Skin epidermis (tissue), 12 donors: ENCODE measurements at regions not wholly inside any gene's neighbourhood (a gene's known extent, or its start where the extent isn't known, plus 50 kb on each side); places are given as distances from the start of the nearest gene placed in this dataset.
"Not testable (repeated sequence)": the region's sequence is repeated elsewhere in the genome, so short reads cannot be mapped to it uniquely, and the experiment has no call there.

Source experiments
- H3K27ac ChIP-seq, 21 experiments: fragments of 200-600 bp; sonication (generic) in 11 of 21; one replicate each; pipeline ENCODE4 v1.5.0; 2020; ENCODE audit warnings: mild to moderate bottlenecking in 3 of 21, inconsistent platforms in 2 of 21, moderate library complexity in 2 of 21
- H3K4me3 ChIP-seq, 7 experiments: fragments of 200-600 bp; sonication (generic) in 2 of 7; one replicate each; pipeline ENCODE4 v1.5.0; 2020; ENCODE audit warnings: inconsistent platforms in 2 of 7, mild to moderate bottlenecking in 2 of 7, moderate library complexity in 1 of 7

DNA sequence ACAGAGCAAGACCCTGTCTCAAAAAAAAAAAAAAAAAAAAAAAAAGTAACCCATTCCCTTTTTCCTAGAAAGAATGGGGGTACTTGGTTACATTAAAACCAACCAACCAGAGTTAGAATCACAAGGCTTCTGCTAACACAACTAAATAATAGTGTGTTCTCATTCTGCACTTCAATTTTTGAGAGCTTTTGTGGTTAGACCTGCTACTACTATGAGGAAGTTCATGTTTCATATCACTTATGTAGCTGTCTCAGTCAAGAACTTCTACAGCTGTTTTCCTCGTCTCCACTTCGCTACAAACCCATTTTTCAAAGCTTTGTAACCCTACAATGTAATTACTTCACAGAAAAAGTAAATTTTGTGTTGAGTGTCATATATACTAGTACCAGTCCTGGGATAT, 58.3 kb downstream of the PDHA2 start:
- Histone ChIP-seq H3K4me3 (no peak overlapping the region), H3K27ac (no peak overlapping the region)

DNA sequence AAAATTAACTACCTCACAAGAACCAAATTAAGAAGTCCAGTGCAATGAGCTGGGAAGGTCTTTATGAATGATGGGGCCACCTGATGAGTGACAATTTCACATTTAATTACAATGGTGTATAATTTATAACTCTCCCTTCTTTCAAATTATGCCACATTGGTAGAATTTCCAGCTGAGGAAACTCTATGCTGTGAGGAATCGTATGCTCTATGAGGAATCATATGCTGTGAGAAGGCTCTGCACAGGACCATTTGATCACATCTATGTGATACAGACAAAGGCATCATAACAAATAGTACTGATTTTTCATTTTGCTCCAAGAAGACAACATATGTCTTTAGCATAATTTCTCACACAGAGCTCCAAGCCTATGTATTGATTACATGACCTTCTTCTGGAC, 69.3 kb downstream of the PDHA2 start:
- H3K4me3 ChIP-seq: no peak overlapping the region

DNA sequence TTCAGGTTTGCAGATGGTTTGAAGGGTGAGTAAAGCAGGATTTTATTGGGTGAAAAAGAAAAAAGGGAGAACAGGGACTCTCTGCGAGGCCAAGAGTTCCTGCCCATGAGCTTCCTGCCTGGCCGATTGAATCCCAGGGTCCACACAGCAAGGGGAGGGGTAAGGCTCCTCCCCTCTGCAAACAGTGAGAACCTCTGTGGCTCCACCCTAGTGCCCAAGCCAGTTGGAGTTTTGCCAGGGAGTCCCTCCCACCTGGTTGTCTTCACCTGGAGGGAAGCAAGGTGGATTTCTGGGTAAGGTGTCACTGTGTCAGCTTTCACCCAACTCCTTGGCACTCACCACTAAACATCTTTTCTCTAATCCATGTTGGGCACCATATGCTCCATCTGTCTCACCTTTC, 70.9 kb downstream of the PDHA2 start:
- Histone ChIP-seq H3K27ac (no peak overlapping the region), H3K4me3 (no peak overlapping the region)

More for the DNA sequence above, 69.3 kb downstream of the PDHA2 start:
- no peak overlapping the region for H3K27ac ChIP-seq

DNA sequence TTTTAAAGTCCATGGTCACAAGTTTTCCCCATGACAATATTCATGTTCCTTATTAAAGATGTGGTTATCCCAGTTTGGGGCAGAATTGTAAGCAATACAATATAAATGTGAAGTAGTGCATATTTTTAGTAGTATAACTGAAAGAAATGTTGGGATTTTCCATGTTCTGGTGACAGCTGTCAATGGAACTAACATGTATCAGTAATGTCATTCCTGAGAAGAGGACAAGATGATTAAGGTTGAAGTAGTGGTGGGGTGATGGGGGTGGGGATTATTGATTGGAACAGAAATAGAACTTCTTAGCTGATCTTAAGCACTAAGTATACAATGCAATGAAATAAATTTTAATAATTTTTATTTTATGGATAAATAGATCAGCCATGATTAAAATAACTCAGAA, 81.6 kb downstream of the PDHA2 start:
- H3K4me3 ChIP-seq: no peak overlapping the region
- H3K27ac ChIP-seq: no peak overlapping the region

DNA sequence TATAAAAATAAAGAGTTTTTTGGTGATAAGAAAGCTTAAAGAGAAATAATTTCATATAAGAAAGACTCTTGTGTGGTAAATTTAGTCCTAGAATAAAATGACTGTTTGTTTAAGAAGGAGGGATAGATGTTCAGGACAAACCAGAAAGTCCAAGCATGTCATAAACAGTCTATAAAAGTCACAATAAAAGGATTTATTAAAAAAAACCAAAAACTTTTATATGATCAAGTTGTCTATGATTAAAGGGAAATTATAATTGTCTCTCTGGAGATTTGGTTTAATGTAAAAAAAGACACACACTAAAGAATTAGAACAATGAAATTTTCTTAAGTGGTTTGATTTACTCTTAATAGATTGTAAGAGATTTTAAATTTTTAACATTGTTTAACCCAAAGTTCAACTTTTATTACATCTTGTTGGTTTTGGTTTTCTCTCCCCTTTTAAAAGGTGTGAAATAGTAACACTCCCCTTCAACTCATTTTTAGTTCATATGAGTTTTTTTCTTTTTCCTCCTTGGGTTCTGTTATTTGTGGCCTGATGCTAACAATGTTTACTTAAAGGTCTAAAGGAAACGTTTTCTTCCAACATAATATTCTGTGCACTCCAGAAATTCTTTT, 89.7 kb downstream of the PDHA2 start:
- no peak overlapping the region for H3K27ac ChIP-seq
- no peak overlapping the region for H3K4me3 ChIP-seq

DNA sequence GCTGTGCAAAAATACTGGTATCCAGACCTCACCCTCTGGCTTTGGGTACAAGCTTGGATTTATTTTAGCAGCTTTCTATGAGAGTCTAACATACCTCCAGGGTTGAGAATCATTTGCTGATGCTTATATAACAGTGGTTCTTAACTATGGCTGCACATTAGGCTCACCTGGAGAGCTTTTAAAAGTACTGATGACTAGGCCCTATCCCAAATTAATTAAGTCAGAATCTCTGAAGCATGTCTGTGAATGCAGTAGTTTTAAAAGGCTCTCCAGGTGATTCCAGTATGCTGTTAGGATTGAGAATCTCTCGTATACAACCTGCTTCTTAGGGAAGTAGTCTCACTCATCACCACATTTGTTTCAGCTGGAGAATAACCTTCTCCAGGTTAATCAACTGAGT, 99.2 kb downstream of the PDHA2 start:
- H3K4me3 ChIP-seq: no peak overlapping the region
- no peak overlapping the region for H3K27ac ChIP-seq

DNA sequence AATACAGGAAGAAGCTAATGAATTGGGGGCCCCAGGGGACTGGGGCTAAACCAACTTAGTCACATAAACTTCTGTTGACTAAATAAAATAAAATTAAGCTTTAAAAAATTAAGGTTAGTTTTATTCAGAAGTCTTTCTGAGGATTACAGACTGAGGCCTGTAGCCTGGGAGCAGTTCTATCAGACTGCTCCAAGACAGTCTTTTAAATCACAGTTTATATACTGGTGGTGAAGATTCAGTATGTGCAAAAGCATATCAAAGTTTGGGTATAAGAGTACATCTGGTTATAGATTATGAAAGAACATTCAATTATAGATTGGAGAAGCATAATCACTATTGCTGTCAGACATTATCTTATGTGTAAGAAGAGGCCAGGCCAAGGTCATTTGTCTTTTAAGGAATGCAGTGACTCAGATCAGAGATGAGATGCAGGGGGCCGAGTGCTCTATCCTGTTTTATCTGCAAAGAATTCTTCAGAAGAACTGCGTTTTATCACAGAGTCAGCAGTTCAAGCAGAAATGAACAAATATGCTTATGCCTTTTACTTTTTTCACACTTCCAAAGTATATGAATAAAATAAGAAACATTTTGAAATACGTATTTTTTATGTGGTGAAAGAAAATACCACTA, 109.4 kb downstream of the PDHA2 start:
- Histone ChIP-seq H3K4me3 (no peak overlapping the region), H3K27ac (no peak overlapping the region)

DNA sequence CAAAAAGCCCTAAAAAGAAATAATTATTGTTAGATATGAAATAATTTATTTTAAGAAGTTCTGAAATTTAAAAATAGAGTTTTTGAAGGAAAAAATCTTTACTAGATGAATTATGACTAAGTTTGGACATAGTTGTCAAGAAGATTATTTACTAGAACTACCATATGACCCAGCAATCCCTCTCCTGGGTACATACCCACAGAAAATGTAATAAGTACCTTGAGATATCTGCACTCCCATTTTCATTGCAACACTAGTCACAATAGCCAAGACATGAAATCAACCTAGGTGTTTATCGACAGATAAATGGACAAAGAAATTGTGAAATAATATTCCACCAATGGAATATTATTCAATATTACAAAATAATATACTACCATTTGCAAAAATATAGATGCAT, 109.9 kb downstream of the PDHA2 start:
- H3K27ac ChIP-seq: no peak overlapping the region
- H3K4me3 ChIP-seq: no peak overlapping the region

DNA sequence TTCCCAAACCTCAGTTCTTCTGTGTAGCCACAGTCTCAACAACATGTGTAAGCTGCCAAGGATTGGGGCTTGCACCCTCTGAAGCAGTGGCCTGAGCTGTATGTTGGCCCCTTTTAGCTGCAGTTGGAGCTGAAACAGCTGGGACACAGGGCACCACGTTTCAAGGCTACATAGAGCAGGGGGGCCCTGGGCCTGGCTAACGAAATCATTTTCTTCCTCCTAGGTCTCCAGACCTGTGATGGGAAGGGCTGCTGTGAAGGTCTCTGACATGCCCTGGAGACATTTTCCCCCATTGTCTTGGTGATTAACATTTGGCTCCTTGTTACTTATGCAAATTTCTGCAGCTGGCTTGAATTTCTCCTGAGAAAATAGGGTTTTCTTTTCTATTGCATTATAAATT, 112.6 kb downstream of the PDHA2 start:
- not testable (repeated sequence) for H3K4me3 ChIP-seq, H3K27ac ChIP-seq

DNA sequence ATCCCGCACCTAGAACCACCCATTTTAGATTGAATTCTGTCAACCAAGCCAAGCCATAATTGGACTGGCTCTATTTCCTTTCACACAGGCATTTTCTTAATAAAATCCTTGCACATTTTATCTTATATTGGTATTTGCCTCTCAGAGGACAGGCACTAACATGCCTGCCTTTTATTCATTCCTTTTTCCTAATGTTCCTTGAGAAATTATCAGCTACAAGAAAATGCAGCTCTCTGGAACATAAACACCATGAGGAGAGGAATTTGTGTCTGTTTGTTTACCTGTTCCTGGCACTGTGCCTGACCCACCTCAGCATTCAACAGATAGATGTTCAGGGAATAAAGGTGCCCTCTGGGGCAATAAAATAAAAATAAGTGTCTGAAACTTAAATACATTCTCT, 116.2 kb downstream of the PDHA2 start:
- no peak overlapping the region for H3K27ac ChIP-seq

DNA sequence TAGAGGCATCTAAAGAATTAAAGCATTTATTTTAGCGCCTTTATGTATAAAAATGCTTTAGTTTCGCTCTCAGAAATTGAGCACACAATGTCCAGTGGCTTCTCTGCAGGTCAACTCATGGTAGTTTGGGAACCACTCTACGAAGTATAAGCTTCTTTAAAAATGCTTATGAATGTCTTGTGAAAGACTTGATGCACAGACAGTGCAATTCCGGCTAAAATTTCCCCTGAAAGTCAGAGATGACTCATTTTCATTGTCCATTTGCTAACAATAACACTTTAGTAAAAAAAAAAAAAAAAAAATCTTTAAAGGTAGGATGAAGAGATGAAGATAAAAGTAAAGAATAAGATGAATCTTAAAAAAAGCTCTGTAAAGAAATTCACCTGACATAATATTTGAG, 117.2 kb downstream of the PDHA2 start:
- H3K4me3 ChIP-seq: no peak overlapping the region

More for the DNA sequence above, 116.2 kb downstream of the PDHA2 start:
- no peak overlapping the region for H3K4me3 ChIP-seq

DNA sequence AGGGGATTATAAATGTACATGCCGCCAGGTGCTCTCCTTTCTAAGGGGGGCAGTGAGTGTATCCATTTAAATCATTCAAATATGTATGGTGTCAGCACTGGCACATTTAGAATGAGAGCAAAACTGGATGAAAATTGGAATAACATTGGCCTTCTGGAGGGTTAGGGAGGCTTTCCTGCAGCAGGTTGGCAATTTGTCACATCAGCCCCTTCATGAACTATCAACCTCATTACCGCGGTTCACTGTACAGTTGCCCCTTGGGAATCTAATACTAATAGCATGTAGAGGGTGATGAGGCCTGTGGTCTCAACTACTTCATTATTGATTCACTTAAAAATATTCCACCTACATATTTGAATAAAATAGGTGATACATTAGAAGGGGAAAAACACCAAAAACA, 117.9 kb downstream of the PDHA2 start:
- Histone ChIP-seq H3K27ac (no peak overlapping the region), H3K4me3 (no peak overlapping the region)

More for the DNA sequence above, 117.2 kb downstream of the PDHA2 start:
- H3K27ac ChIP-seq: no peak overlapping the region

DNA sequence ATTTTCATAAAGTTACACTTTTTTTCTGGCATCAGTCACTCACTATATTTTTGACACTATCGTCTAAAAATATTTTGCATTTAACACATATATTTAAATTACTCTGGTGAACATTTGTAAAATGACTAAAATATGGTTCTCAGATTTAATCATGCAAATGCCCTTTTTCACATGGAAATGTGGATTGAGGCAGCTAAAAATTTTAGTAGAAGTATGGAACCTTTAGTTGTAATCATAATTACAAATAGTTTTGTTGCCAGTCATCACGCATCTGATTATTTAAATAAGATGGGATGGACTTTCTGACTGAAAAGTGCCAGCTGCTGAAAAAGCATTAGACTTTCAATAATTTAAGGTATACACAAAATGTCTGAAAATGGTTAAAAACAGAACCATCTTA, 119.3 kb downstream of the PDHA2 start:
- H3K4me3 ChIP-seq: no peak overlapping the region
- H3K27ac ChIP-seq: no peak overlapping the region

DNA sequence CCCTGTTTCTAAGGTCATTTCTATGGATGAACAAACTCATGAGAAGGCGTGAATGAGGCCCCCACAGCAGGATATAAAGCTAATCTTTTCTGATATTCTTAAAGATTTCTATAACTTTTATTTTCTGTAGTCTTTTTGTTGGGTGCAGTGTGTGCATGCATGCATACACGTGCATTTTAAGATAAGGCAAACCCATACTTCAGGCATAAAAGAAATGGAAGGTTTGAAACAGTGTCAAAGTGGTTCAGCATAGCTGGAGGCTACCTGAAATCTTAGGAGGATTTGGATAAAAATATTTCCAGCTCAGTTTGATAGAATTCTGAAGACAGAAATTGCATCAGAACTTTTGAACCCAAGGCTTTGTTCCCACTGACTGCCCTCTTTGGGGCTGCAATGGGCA, 119.7 kb downstream of the PDHA2 start:
- Histone ChIP-seq H3K27ac (no peak overlapping the region), H3K4me3 (no peak overlapping the region)

DNA sequence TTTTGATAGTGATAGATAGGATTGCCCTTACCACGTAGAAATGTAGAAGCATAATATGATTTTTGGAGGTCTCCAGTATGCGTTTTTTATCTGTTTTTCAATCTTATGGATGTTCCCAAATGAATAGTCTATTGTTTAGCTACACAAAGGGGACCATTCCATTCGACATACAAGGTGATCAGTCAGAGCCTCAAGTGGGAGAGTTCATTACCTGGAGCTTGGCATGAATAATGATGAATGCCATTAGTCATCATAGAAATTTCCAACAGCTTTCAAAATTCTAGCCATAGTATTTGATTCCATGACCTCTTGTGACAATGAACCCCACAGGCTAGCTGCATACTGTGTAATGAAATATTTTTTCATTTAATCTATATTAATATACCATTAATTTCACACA, 123.6 kb downstream of the PDHA2 start:
- Histone ChIP-seq H3K4me3 (no peak overlapping the region), H3K27ac (no peak overlapping the region)

DNA sequence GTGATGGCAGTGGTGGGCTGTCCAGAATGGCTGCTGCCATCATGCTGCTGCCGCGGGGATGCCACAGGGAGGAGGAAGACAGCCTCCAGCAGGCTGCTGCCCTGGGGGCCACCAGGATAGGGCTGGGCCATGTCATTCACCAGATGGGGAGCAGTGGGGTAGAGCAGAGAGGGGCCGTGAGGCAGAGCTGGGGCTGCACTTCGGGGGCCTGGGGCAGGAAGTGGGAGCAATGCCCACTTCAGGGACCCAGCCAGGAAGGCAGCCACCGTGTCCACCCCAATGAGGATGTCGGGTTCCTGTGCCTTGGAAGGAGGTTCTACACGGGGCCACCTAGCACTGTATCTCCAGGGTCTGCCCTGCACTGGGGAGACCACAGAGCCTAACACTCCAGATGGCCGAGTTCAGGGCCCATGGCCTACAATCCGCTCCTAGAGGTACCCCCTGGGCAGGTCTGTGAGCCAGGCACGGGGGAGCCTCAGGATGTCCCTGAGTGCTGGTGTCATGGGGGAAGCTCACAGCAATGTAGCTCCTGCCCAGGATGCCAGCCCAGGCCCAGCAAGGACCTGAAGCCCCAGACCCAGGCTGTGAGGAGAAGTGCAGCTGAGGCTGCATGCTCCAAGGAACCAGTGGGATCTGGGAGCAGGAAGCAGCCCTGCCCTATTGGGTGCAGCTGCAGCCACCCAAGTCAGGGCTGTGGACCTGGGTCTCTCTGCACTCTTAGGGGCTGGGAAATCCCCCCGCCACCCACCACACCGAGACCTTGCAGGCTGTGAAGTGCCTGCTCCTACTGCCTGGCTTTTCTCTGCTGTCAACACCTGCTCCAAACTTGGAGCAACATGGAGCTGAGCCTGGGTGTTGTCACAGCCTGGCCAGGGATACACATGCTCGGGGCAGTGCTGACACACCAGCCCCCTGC, 140.3 kb downstream of the PDHA2 start:
- no peak overlapping the region for H3K27ac ChIP-seq
- H3K4me3 ChIP-seq: no peak overlapping the region

DNA sequence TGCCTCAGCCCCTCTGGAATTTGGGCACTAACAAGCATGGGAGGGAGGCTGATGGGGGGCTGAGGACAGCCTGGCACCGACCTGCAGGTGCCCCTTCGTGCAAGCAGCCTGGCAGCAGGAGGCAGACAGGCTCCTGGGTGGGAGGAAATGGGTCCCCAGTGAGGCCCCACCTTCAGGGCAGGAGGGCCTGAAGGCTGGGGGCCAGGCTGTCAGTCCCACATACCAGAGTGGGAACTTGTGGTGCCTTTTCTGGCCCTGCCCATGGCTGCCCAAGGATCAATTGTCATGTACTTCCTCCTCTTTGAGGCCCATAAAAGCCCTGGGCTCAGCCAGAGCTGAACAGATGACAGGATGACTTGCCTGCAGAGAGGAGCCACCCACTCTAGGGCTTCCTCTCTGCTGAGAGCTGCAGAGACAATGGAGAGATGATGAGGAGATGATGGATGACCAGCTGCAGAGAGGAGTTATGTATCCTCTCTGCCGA, 141.0 kb downstream of the PDHA2 start:
- H3K4me3 ChIP-seq: no peak overlapping the region
- no peak overlapping the region for H3K27ac ChIP-seq

DNA sequence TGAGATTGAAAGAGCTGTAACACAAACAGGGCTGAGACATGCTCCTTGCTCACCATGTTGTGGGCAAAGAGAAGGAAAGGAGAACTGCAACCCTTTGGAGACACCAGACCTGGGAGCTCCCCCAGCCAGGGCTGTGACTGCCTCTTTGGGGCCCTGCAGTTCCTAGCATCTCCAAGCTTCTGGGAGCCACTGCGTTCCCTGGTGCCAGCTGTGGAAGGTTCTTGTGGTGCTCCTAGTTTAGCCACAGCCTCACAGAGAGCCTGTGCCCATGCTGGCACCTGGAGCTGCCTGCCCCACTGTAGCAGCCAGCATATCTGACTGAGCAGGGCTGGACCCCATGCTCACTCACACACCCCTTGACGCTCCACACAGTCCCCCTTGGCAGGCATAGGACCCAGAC, 141.7 kb downstream of the PDHA2 start:
- H3K27ac ChIP-seq: no peak overlapping the region

DNA sequence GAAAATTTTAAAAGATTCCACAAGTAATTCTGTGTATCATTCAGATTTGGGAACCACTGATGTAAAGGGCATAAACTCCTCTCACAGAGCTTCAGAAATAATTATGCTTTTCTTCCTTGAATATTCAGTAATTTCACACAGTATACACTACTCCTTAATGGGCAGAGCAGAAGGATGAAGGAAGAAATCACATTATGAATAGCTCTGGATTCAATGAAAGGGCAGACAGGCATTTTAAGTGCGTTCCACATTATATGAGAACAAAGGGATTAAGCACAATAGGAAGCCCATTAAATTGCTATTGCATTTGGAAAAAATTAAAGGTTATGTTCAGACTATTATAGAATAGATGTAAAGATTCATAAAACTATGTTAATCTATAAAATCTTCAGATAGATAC, 142.6 kb downstream of the PDHA2 start:
- Histone ChIP-seq H3K4me3 (no peak overlapping the region), H3K27ac (no peak overlapping the region)

More for the DNA sequence above, 141.7 kb downstream of the PDHA2 start:
- H3K4me3 ChIP-seq: no peak overlapping the region

DNA sequence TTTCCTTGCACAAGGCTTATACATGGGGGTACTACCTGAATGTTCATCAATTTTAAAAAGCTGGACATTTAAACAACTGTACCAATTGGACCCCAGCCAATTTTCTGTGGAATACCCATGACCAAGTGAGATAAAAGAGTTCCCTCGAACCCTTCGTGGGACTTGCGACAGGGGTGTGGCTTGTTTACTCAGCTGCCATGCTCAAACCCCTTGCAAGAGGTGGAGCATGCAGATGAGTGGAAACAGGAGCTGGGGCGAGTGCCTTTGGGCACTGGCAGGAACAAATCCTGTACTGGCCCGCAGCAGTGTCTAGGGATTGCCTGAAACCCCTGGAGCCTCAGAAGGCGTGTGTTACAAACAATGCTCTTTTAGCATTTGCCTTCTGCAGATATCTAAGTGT, 144.2 kb downstream of the PDHA2 start:
- no peak overlapping the region for H3K27ac ChIP-seq
- H3K4me3 ChIP-seq: no peak overlapping the region

DNA sequence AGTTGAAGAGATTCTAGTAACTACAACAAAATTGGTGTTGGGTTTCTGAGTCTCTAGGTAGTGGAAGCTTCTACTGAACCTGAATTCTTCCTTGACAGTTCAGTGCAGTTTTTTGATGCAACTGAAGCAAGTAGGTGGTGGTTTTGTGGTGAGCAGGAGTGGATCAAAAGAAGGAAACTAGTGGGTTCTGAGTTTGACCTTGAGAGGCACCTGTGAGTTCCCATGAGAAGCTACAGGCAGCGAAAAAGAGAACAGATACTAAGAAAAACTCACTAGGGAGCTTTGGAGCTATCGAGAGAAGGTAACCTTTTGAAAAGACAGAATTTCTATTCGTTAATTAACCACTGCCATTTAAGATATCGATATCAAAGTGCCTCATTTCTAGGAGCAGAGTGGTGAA, 145.2 kb downstream of the PDHA2 start:
- H3K4me3 ChIP-seq: no peak overlapping the region

More for the DNA sequence above, 145.2 kb downstream of the PDHA2 start:
- no peak overlapping the region for H3K27ac ChIP-seq
